ENCODE measurements at regions not wholly inside any gene's neighbourhood (a gene's known extent, or its start where the extent isn't known, plus 50 kb on each side); places are given as distances from the start of the nearest gene placed in this dataset.

- no peak overlapping the region for H2AFZ ChIP-seq (ENCODE audit: insufficient read depth, low read depth, low read length, poor library complexity, severe bottlenecking)
- H3K9ac ChIP-seq (ENCODE audit: low read length) = no peak overlapping the region
- Mint-ChIP-seq H3K4me1 (peaks cover 33% of the 10 kb centered on the region), H3K27me3 (no peaks in the 10 kb centered on the region), H3K4me3 (no peak overlapping the region), H3K27ac (no peak overlapping the region), H3K9me3 (ENCODE audit: insufficient read depth) (no peaks in the 10 kb centered on the region)
- intact Hi-C loops (cut with micrococcal nuclease) = no loop called here
- peaks cover 0 to 3% (median 1%) of the 10 kb centered on the region in 3 donors for H3K9me3 ChIP-seq (ENCODE audit: control extremely low read depth in 1 of 3, control insufficient read depth in 2 of 3, insufficient read depth in 1 of 3, low read length in 2 of 3)
- no peak overlapping the region for H3K4me2 ChIP-seq (replicated peaks; ENCODE audit: low read depth, low read length, poor library complexity, severe bottlenecking)
- no peak overlapping the region for H3K4me3 ChIP-seq (ENCODE audit: control extremely low read depth in 1 of 5, extremely low read depth in 1 of 5, insufficient read depth in 1 of 5, low read depth in 2 of 5, low read length in 4 of 5)
- H3K4me1 ChIP-seq (ENCODE audit: control insufficient read depth in 2 of 2, insufficient read depth in 2 of 2, low read length in 2 of 2) = peaks cover 23 to 24% of the 10 kb centered on the region in 2 donors
- ChIA-PET CTCF (no interaction called here), POLR2A (no interaction called here)
- H3K36me3 ChIP-seq (replicated peaks in 1 of 2; ENCODE audit: control extremely low read depth in 1 of 2, control insufficient read depth in 1 of 2, extremely low read depth in 1 of 2, insufficient read depth in 2 of 2, low read length in 1 of 2) = no peaks in the 10 kb centered on the region
- TF ChIP-seq CTCF (IDR thresholded peaks at IDR 0.05) (no peak), EZH2 (IDR thresholded peaks at IDR 0.05; ENCODE audit: borderline replicate concordance, insufficient read depth, low read depth, low read length, poor library complexity, severe bottlenecking) (no peak)
- no peaks in the 10 kb centered on the region for H3K79me2 ChIP-seq (ENCODE audit: control insufficient read depth, insufficient read depth, low read length)
- H3K27me3 ChIP-seq (replicated peaks in 1 of 4; ENCODE audit: control extremely low read depth in 1 of 4, control insufficient read depth in 3 of 4, insufficient read depth in 4 of 4, low read length in 3 of 4) = no peaks in the 10 kb centered on the region
- 90% methylated on average over 1 of the region's 3 CpGs for WGBS (ENCODE audit: insufficient coverage)
- DNase-seq (no peak), ATAC-seq (ENCODE audit: low read depth) (no peak)
- H4K20me1 ChIP-seq (ENCODE audit: control insufficient read depth, insufficient read depth, low read length, poor library complexity, severe bottlenecking) = no peaks in the 10 kb centered on the region
- H3K27ac ChIP-seq (ENCODE audit: low read length in 2 of 2) = no peak overlapping the region
These were observed 265.5 kb downstream of the ATP23 start for GRCh38 chr12:58206876-58207275.

GRCh38 chr12:58211211-58211610, 269.8 kb downstream of the ATP23 start:
- H3K4me1 ChIP-seq (ENCODE audit: control insufficient read depth in 2 of 2, insufficient read depth in 2 of 2, low read length in 2 of 2) = no peaks in the 10 kb centered on the region
- no peak overlapping the region for H3K4me2 ChIP-seq (replicated peaks; ENCODE audit: low read depth, low read length, poor library complexity, severe bottlenecking)
- H3K27me3 Mint-ChIP-seq = peaks cover 2% of the 10 kb centered on the region
- H3K4me3 ChIP-seq (ENCODE audit: control extremely low read depth in 1 of 5, extremely low read depth in 1 of 5, insufficient read depth in 1 of 5, low read depth in 2 of 5, low read length in 4 of 5) = no peak overlapping the region
- 60% methylated on average over 2 of the region's 9 CpGs for WGBS (ENCODE audit: insufficient coverage)
- TF ChIP-seq CTCF (IDR thresholded peaks at IDR 0.05) (no peak), EZH2 (IDR thresholded peaks at IDR 0.05; ENCODE audit: borderline replicate concordance, insufficient read depth, low read depth, low read length, poor library complexity, severe bottlenecking) (no peak)
- intact Hi-C loops (cut with micrococcal nuclease) = no loop called here
- H2AFZ ChIP-seq (ENCODE audit: insufficient read depth, low read depth, low read length, poor library complexity, severe bottlenecking) = no peak overlapping the region
- DNase-seq (no peak), ATAC-seq (ENCODE audit: low read depth) (no peak)
- H3K27ac Mint-ChIP-seq = no peak overlapping the region
- H3K27ac ChIP-seq (ENCODE audit: low read length in 2 of 2) = no peak overlapping the region
- no peaks in the 10 kb centered on the region for H3K4me1 Mint-ChIP-seq
- H3K36me3 ChIP-seq (replicated peaks in 1 of 2; ENCODE audit: control extremely low read depth in 1 of 2, control insufficient read depth in 1 of 2, extremely low read depth in 1 of 2, insufficient read depth in 2 of 2, low read length in 1 of 2) = no peaks in the 10 kb centered on the region
- H3K79me2 ChIP-seq (ENCODE audit: control insufficient read depth, insufficient read depth, low read length) = no peaks in the 10 kb centered on the region
- no peaks in the 10 kb centered on the region for H4K20me1 ChIP-seq (ENCODE audit: control insufficient read depth, insufficient read depth, low read length, poor library complexity, severe bottlenecking)
- H3K9me3 Mint-ChIP-seq (ENCODE audit: insufficient read depth) = no peaks in the 10 kb centered on the region
- H3K9me3 ChIP-seq (ENCODE audit: control extremely low read depth in 1 of 3, control insufficient read depth in 2 of 3, insufficient read depth in 1 of 3, low read length in 2 of 3) = peaks cover 0 to 3% (median 1%) of the 10 kb centered on the region in 3 donors
- ChIA-PET POLR2A (no interaction called here), CTCF (no interaction called here)
- H3K4me3 Mint-ChIP-seq = no peak overlapping the region
- H3K9ac ChIP-seq (ENCODE audit: low read length) = no peak overlapping the region
- no peaks in the 10 kb centered on the region for H3K27me3 ChIP-seq (replicated peaks in 1 of 4; ENCODE audit: control extremely low read depth in 1 of 4, control insufficient read depth in 3 of 4, insufficient read depth in 4 of 4, low read length in 3 of 4)

Measured in B cell (primary cell).